ENCODE measurements at regions not wholly inside any gene's neighbourhood (a gene's known extent, or its start where the extent isn't known, plus 50 kb on each side); places are given as distances from the start of the nearest gene placed in this dataset.
"Not testable (repeated sequence)": the region's sequence is repeated elsewhere in the genome, so short reads cannot be mapped to it uniquely, and the experiment has no call there.

GRCh38 chr10:43843321-43844101 is 194.8 kb upstream of the ZNF32 start:
- 76% methylated on average over 9 of the region's 9 CpGs for WGBS
- DNase-seq (ENCODE audit: extremely low spot score): no peak
- H3K4me3 ChIP-seq (ENCODE audit: low read depth, low read length): no peak overlapping the region
- H3K27ac ChIP-seq (ENCODE audit: low read depth): no peak overlapping the region
- H3K4me1 ChIP-seq (ENCODE audit: insufficient read depth): no peaks in the 10 kb centered on the region
- no peaks in the 10 kb centered on the region for H3K36me3 ChIP-seq (ENCODE audit: insufficient read depth)

GRCh38 chr10:43842496-43842895 is 193.8 kb upstream of the ZNF32 start:
- DNase-seq (ENCODE audit: extremely low spot score): no peak
- no peak overlapping the region for H3K27ac ChIP-seq (ENCODE audit: low read depth)
- H3K36me3 ChIP-seq (ENCODE audit: insufficient read depth): no peaks in the 10 kb centered on the region
- H3K4me3 ChIP-seq (ENCODE audit: low read depth, low read length): no peak overlapping the region
- H3K4me1 ChIP-seq (ENCODE audit: insufficient read depth): no peaks in the 10 kb centered on the region
- 92% methylated on average over 9 of the region's 9 CpGs for WGBS

- Histone ChIP-seq H3K36me3 (ENCODE audit: insufficient read depth) (no peaks in the 10 kb centered on the region), H3K27ac (ENCODE audit: low read depth) (no peak overlapping the region), H3K4me1 (ENCODE audit: insufficient read depth) (no peaks in the 10 kb centered on the region), H3K4me3 (ENCODE audit: low read depth, low read length) (no peak overlapping the region)
- DNase-seq (ENCODE audit: extremely low spot score): no peak
- 91% methylated on average over 6 of the region's 6 CpGs for WGBS
Observed at GRCh38 chr10:43842072-43842471, 193.4 kb upstream of the ZNF32 start.

GRCh38 chr10:43839973-43840372 is 191.3 kb upstream of the ZNF32 start:
- DNase-seq (ENCODE audit: extremely low spot score): no peak
- no peaks in the 10 kb centered on the region for H3K36me3 ChIP-seq (ENCODE audit: insufficient read depth)
- no peak overlapping the region for H3K4me3 ChIP-seq (ENCODE audit: low read depth, low read length)
- no peak overlapping the region for H3K27ac ChIP-seq (ENCODE audit: low read depth)
- 81% methylated on average over 3 of the region's 3 CpGs for WGBS
- H3K4me1 ChIP-seq (ENCODE audit: insufficient read depth): no peaks in the 10 kb centered on the region

- H3K4me3 ChIP-seq (ENCODE audit: low read depth, low read length); H3K27ac ChIP-seq (ENCODE audit: low read depth); H3K4me1 ChIP-seq (ENCODE audit: insufficient read depth); DNase-seq (ENCODE audit: extremely low spot score); H3K36me3 ChIP-seq (ENCODE audit: insufficient read depth): not testable (repeated sequence)
- 66% methylated on average over 2 of the region's 2 CpGs for WGBS
Observed at GRCh38 chr10:43834751-43835150, 186.1 kb upstream of the ZNF32 start.

- 91% methylated on average over 1 of the region's 1 CpG for WGBS
- Histone ChIP-seq H3K4me1 (ENCODE audit: insufficient read depth) (no peaks in the 10 kb centered on the region), H3K4me3 (ENCODE audit: low read depth, low read length) (no peak overlapping the region), H3K27ac (ENCODE audit: low read depth) (no peak overlapping the region), H3K36me3 (ENCODE audit: insufficient read depth) (no peaks in the 10 kb centered on the region)
- DNase-seq (ENCODE audit: extremely low spot score): no peak
Observed at GRCh38 chr10:43827853-43828252, 179.2 kb upstream of the ZNF32 start.

- WGBS: 95% methylated on average over 22 of the region's 22 CpGs
- Histone ChIP-seq H3K27ac (ENCODE audit: low read depth) (no peak overlapping the region), H3K4me3 (ENCODE audit: low read depth, low read length) (no peak overlapping the region), H3K36me3 (ENCODE audit: insufficient read depth) (no peaks in the 10 kb centered on the region), H3K4me1 (ENCODE audit: insufficient read depth) (no peaks in the 10 kb centered on the region)
- no peak for DNase-seq (ENCODE audit: extremely low spot score)
Observed at GRCh38 chr10:43825984-43826383, 177.3 kb upstream of the ZNF32 start.

- 96% methylated on average over 20 of the region's 20 CpGs for WGBS
- no peak for DNase-seq (ENCODE audit: extremely low spot score)
Observed at GRCh38 chr10:43825421-43825820, 176.7 kb upstream of the ZNF32 start.

GRCh38 chr10:43824934-43825333 is 176.3 kb upstream of the ZNF32 start:
- DNase-seq (ENCODE audit: extremely low spot score): no peak
- WGBS: 58% methylated on average over 7 of the region's 7 CpGs

More at GRCh38 chr10:43825421-43825820, 176.7 kb upstream of the ZNF32 start:
- Histone ChIP-seq H3K36me3 (ENCODE audit: insufficient read depth) (no peaks in the 10 kb centered on the region), H3K4me1 (ENCODE audit: insufficient read depth) (no peaks in the 10 kb centered on the region), H3K27ac (ENCODE audit: low read depth) (no peak overlapping the region), H3K4me3 (ENCODE audit: low read depth, low read length) (no peak overlapping the region)

GRCh38 chr10:43822631-43823580 is 174.2 kb upstream of the ZNF32 start:
- H3K4me1 ChIP-seq (ENCODE audit: insufficient read depth): no peaks in the 10 kb centered on the region

More at GRCh38 chr10:43824934-43825333, 176.3 kb upstream of the ZNF32 start:
- Histone ChIP-seq H3K4me3 (ENCODE audit: low read depth, low read length) (no peak overlapping the region), H3K36me3 (ENCODE audit: insufficient read depth) (no peaks in the 10 kb centered on the region), H3K4me1 (ENCODE audit: insufficient read depth) (no peaks in the 10 kb centered on the region), H3K27ac (ENCODE audit: low read depth) (no peak overlapping the region)

GRCh38 chr10:43821103-43821502 is 172.4 kb upstream of the ZNF32 start:
- DNase-seq (ENCODE audit: extremely low spot score): no peak
- 92% methylated on average over 2 of the region's 2 CpGs for WGBS
- no peaks in the 10 kb centered on the region for H3K36me3 ChIP-seq (ENCODE audit: insufficient read depth)
- no peak overlapping the region for H3K27ac ChIP-seq (ENCODE audit: low read depth)
- H3K4me1 ChIP-seq (ENCODE audit: insufficient read depth): no peaks in the 10 kb centered on the region
- H3K4me3 ChIP-seq (ENCODE audit: low read depth, low read length): no peak overlapping the region

More at GRCh38 chr10:43822631-43823580, 174.2 kb upstream of the ZNF32 start:
- WGBS: 35% methylated on average over 4 of the region's 4 CpGs
- no peak overlapping the region for H3K27ac ChIP-seq (ENCODE audit: low read depth)
- H3K4me3 ChIP-seq (ENCODE audit: low read depth, low read length): no peak overlapping the region
- no peaks in the 10 kb centered on the region for H3K36me3 ChIP-seq (ENCODE audit: insufficient read depth)
- DNase-seq (ENCODE audit: extremely low spot score): no peak

GRCh38 chr10:43820663-43821062 is 172.0 kb upstream of the ZNF32 start:
- Histone ChIP-seq H3K4me1 (ENCODE audit: insufficient read depth) (no peaks in the 10 kb centered on the region), H3K36me3 (ENCODE audit: insufficient read depth) (no peaks in the 10 kb centered on the region), H3K27ac (ENCODE audit: low read depth) (no peak overlapping the region), H3K4me3 (ENCODE audit: low read depth, low read length) (no peak overlapping the region)
- 79% methylated on average over 3 of the region's 3 CpGs for WGBS
- no peak for DNase-seq (ENCODE audit: extremely low spot score)

GRCh38 chr10:43819464-43820230 is 171.0 kb upstream of the ZNF32 start:
- 93% methylated on average over 22 of the region's 22 CpGs for whole genome bisulfite sequencing

More at GRCh38 chr10:43819464-43820230, 171.0 kb upstream of the ZNF32 start:
- H3K4me1 ChIP-seq (ENCODE audit: insufficient read depth): no peaks in the 10 kb centered on the region
- no peak overlapping the region for H3K27ac ChIP-seq (ENCODE audit: low read depth)
- DNase-seq (ENCODE audit: extremely low spot score): no peak
- H3K4me3 ChIP-seq (ENCODE audit: low read depth, low read length): no peak overlapping the region
- no peaks in the 10 kb centered on the region for H3K36me3 ChIP-seq (ENCODE audit: insufficient read depth)
